Endothelial cell of umbilical vein (primary cell): ENCODE measurements at regions not wholly inside any gene's neighbourhood (a gene's known extent, or its start where the extent isn't known, plus 50 kb on each side); places are given as distances from the start of the nearest gene placed in this dataset.

Experiments used
- BruUV-seq: library from RNA; stranded (reverse); fragments of 400-500 nt; replicated peaks from 2 replicates; lab custom pipeline; 2021; lab: Mats Ljungman, UMichigan
- CTCF ChIA-PET: fragments of 300-600, 350-600 bp; sonication (Branson Sonifier 250); formaldehyde crosslinking; loops from one replicate; lab custom pipeline; 2021; ENCODE audit warnings: antibody characterized with exemption, inconsistent platforms; lab: Charles Lee
- POLR2A ChIA-PET: fragments of 300-600, 350-600 bp; sonication (Branson Sonifier 250); formaldehyde crosslinking; loops from one replicate; lab custom pipeline; 2021; ENCODE audit warnings: antibody characterized with exemption, inconsistent platforms; lab: Charles Lee
- DNase-seq: peaks from one replicate; pipeline ENCODE4 v3.0.0-alpha.2; 2011; ENCODE audit warnings: low read depth, low spot score
- FAIRE-seq: peaks from 2 replicates; lab custom pipeline; 2011; peaks lifted over from hg19 to GRCh38; lab: Jason Lieb, UNC
- H2AFZ ChIP-seq: 2 replicates; pipeline ENCODE4 v1.6.0; 2012; ENCODE audit warnings: low read depth, low read length, control low read depth, inconsistent platforms
- H3K27ac ChIP-seq: 2 replicates; pipeline ENCODE4 v1.5.1; 2011; ENCODE audit warnings: low read depth, mild to moderate bottlenecking, control low read depth, low read length, moderate library complexity; ENCODE audit not compliant: insufficient read depth
- H3K27me3 ChIP-seq, 2 experiments: 2 replicates each; pipeline versions ENCODE4 v1.6.0 to v1.6.1; 2011; ENCODE audit warnings: low read length in 2 of 2, mixed read lengths in 1 of 2; ENCODE audit not compliant: control insufficient read depth in 2 of 2, insufficient read depth in 2 of 2
- H3K36me3 ChIP-seq, 2 experiments: 2 replicates in 1 of 2; 3 replicates in 1 of 2; pipeline ENCODE4 v1.5.1; 2011; ENCODE audit warnings: low read length in 2 of 2, mild to moderate bottlenecking in 1 of 2, moderate library complexity in 1 of 2; ENCODE audit not compliant: control insufficient read depth in 2 of 2, insufficient read depth in 2 of 2; ENCODE audit errors: extremely low read depth in 1 of 2
- H3K4me1 ChIP-seq: 3 replicates; pipeline ENCODE4 v1.5.1; 2011; ENCODE audit warnings: mild to moderate bottlenecking, low read length; ENCODE audit not compliant: control insufficient read depth, insufficient read depth; ENCODE audit errors: extremely low read depth
- H3K4me2 ChIP-seq: 2 replicates; pipeline ENCODE4 v1.6.1; 2011; ENCODE audit warnings: low read length, control low read depth, mixed read lengths; ENCODE audit not compliant: insufficient read depth
- H3K4me3 ChIP-seq, 3 experiments: fragments of 200-600 bp in 1 of 3; sonication (generic), shearing (Covaris generic) in 1 of 3; replicated peaks in 1 of 3; 2 replicates each; pipeline ENCODE4 v1.5.1; 2011 to 2016; ENCODE audit warnings: control low read depth in 3 of 3, low read length in 3 of 3, mild to moderate bottlenecking in 2 of 3, inconsistent platforms in 1 of 3, low read depth in 1 of 3, moderate library complexity in 1 of 3; ENCODE audit not compliant: insufficient read depth in 1 of 3
- H3K79me2 ChIP-seq: 2 replicates; pipeline ENCODE4 v1.6.0; 2012; ENCODE audit warnings: low read length, inconsistent platforms; ENCODE audit not compliant: control insufficient read depth, insufficient read depth
- H3K9ac ChIP-seq: replicated peaks from 2 replicates; pipeline ENCODE3; 2011; ENCODE audit warnings: low read length, control low read depth; ENCODE audit not compliant: insufficient read depth; ENCODE audit errors: extremely low read depth
- H3K9me1 ChIP-seq: replicated peaks from 3 replicates; pipeline ENCODE4 v1.6.0; 2011; ENCODE audit warnings: mild to moderate bottlenecking, low read length; ENCODE audit not compliant: control insufficient read depth, insufficient read depth; ENCODE audit errors: extremely low read depth
- H3K9me3 ChIP-seq: replicated peaks from 2 replicates; pipeline ENCODE4 v1.5.1; 2012; ENCODE audit warnings: low read length, inconsistent platforms; ENCODE audit not compliant: control insufficient read depth, insufficient read depth
- H4K20me1 ChIP-seq: replicated peaks from 2 replicates; pipeline ENCODE3; 2011; ENCODE audit warnings: mild to moderate bottlenecking, low read length; ENCODE audit not compliant: control insufficient read depth, insufficient read depth; ENCODE audit errors: extremely low read depth
- EZH2 ChIP-seq: IDR thresholded peaks from 2 replicates; pipeline ENCODE4 v1.6.1; 2012; ENCODE audit warnings: borderline replicate concordance, low read depth, mild to moderate bottlenecking, moderate library complexity, low read length, inconsistent platforms; ENCODE audit not compliant: severe bottlenecking
- FOS ChIP-seq: IDR thresholded peaks from 2 replicates; pipeline ENCODE4 v1.6.1; 2011; ENCODE audit warnings: mild to moderate bottlenecking, low read length, moderate library complexity, borderline replicate concordance; ENCODE audit not compliant: insufficient read depth
- GATA2 ChIP-seq: IDR thresholded peaks from 2 replicates; pipeline ENCODE4 v1.7.0; 2011; ENCODE audit warnings: low read depth, mild to moderate bottlenecking, moderate library complexity, mixed read lengths, low read length; ENCODE audit not compliant: insufficient read length, insufficient read depth
- JUN ChIP-seq: IDR thresholded peaks from 2 replicates; pipeline ENCODE4 v1.6.1; 2011; ENCODE audit warnings: borderline replicate concordance, low read depth; ENCODE audit not compliant: insufficient read length, insufficient read depth
- MYC ChIP-seq: IDR thresholded peaks from one replicate; pipeline ENCODE4 v1.6.1; 2011; ENCODE audit warnings: mild to moderate bottlenecking, low read depth, low read length
- POLR2A ChIP-seq: IDR thresholded peaks from 2 replicates; pipeline ENCODE4 v1.6.1; 2012; ENCODE audit warnings: low read depth, mild to moderate bottlenecking, control low read depth, low read length
- POLR2AphosphoS5 ChIP-seq: IDR thresholded peaks from 2 replicates; pipeline ENCODE4 v1.6.1; 2012; ENCODE audit warnings: low read depth, mild to moderate bottlenecking, control low read depth, low read length, moderate library complexity; ENCODE audit not compliant: insufficient read depth
- dilution Hi-C: fragments of 300-500 bp; cut with MboI; formaldehyde crosslinking; loops from one replicate; pipeline ENCODE4 v1.15.0; 2019; ENCODE audit warnings: low sequenced_read_pairs; ENCODE audit not compliant: extremely low pct_ligation_motif_present
- intact Hi-C: fragments of 100-400 bp; cut with micrococcal nuclease; formaldehyde crosslinking; loops from one replicate; pipeline ENCODE4 v1.10.0; 2022
- TF ChIP-seq, protein P1 (sequence below), 2 donors: IDR thresholded peaks; 1 replicate in 1 of 2; 2 replicates in 1 of 2; pipeline ENCODE4 v1.5.1; 2011; ENCODE audit warnings: low read length in 2 of 2, mild to moderate bottlenecking in 2 of 2, moderate library complexity in 2 of 2, control low read depth in 1 of 2, inconsistent platforms in 1 of 2, low read depth in 1 of 2; ENCODE audit not compliant: insufficient read depth in 1 of 2; ENCODE audit errors: extremely low read depth in 1 of 2
- TF ChIP-seq, protein P2 (sequence below): IDR thresholded peaks from 2 replicates; pipeline ENCODE4 v1.6.1; 2011; ENCODE audit not compliant: insufficient read depth, insufficient read length

DNA sequence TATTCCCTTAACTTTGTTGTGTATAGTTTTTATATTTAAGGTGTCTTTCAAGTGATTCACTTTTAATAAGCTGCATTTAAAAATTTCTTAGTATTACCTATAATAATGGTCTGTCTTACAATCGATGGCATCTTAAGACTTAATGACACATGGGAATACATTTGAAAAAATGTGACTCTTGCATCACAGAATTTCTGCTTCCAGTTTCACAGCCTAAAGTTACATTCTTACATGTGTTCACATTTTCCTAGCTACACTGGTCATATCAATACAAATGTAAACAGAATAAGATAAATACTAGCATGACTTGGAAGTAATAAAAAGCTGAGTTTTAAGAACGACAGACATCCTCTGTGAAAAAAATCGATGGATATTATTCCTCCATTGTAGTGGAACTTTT lies 1597.1 kb upstream of the MIR17HG start:
- no peaks in the 10 kb centered on the region for H3K36me3 ChIP-seq
- no peaks in the 10 kb centered on the region for H4K20me1 ChIP-seq
- no peaks in the 10 kb centered on the region for H3K27me3 ChIP-seq
- POLR2A ChIA-PET, result no interaction called here
- intact Hi-C loops, result no loop called here
- no peak overlapping the region for H2AFZ ChIP-seq
- peaks cover 10% of the 10 kb centered on the region for H3K4me1 ChIP-seq
- no peak overlapping the region for H3K9ac ChIP-seq
- CTCF ChIA-PET, result interaction anchor here (1.0 kb wide), 1 partner anchor 23 kb away, joined by 3 read pairs; no protein-coding TSS in a partner anchor
- no peak overlapping the region for H3K27ac ChIP-seq
- dilution Hi-C loops, result no loop called here
- H3K9me3 ChIP-seq, result no peaks in the 10 kb centered on the region
- no TSS peak for BruUV-seq
- H3K9me1 ChIP-seq, result no peaks in the 10 kb centered on the region
- no peaks in the 10 kb centered on the region for H3K79me2 ChIP-seq
- TF ChIP-seq POLR2A, result no peak
- no peak for TF ChIP-seq FOS
- TF ChIP-seq POLR2AphosphoS5, result no peak
- no peak for TF ChIP-seq MYC
- no peak for TF ChIP-seq EZH2
- TF ChIP-seq, protein P1, sequence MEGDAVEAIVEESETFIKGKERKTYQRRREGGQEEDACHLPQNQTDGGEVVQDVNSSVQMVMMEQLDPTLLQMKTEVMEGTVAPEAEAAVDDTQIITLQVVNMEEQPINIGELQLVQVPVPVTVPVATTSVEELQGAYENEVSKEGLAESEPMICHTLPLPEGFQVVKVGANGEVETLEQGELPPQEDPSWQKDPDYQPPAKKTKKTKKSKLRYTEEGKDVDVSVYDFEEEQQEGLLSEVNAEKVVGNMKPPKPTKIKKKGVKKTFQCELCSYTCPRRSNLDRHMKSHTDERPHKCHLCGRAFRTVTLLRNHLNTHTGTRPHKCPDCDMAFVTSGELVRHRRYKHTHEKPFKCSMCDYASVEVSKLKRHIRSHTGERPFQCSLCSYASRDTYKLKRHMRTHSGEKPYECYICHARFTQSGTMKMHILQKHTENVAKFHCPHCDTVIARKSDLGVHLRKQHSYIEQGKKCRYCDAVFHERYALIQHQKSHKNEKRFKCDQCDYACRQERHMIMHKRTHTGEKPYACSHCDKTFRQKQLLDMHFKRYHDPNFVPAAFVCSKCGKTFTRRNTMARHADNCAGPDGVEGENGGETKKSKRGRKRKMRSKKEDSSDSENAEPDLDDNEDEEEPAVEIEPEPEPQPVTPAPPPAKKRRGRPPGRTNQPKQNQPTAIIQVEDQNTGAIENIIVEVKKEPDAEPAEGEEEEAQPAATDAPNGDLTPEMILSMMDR (IDR thresholded peaks at IDR 0.05; ENCODE audit: extremely low read depth in 1 of 2, insufficient read depth in 1 of 2, low read depth in 1 of 2, low read length in 2 of 2), result no peak
- TF ChIP-seq JUN, result no peak
- TF ChIP-seq GATA2, result no peak
- TF ChIP-seq, protein P2, sequence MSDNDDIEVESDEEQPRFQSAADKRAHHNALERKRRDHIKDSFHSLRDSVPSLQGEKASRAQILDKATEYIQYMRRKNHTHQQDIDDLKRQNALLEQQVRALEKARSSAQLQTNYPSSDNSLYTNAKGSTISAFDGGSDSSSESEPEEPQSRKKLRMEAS, result no peak
- FAIRE-seq (no peak), DNase-seq (no peak)
- H3K4me3 ChIP-seq, result no peak overlapping the region
- H3K4me2 ChIP-seq, result peak overlapping the region; percentile 81
